ENCODE measurements at regions not wholly inside any gene's neighbourhood (a gene's known extent, or its start where the extent isn't known, plus 50 kb on each side); places are given as distances from the start of the nearest gene placed in this dataset.

- peak; percentile 75 for TF ChIP-seq CTCF (IDR thresholded peaks at IDR 0.05)
- no peak for TF ChIP-seq USF2 (IDR thresholded peaks at IDR 0.05; ENCODE audit: borderline replicate concordance, low read depth, low read length)
- TF ChIP-seq JUND (IDR thresholded peaks at IDR 0.05), result no peak
- no peak for TF ChIP-seq MAX (IDR thresholded peaks at IDR 0.05; ENCODE audit: low read depth)
- no peak for TF ChIP-seq YY1 (IDR thresholded peaks at IDR 0.05; ENCODE audit: low read depth)
- no peak for TF ChIP-seq NRF1 (IDR thresholded peaks at IDR 0.05; ENCODE audit: low read depth, low read length)
- no peak for TF ChIP-seq MEF2A (IDR thresholded peaks at IDR 0.05; ENCODE audit: borderline replicate concordance, low read depth)
Measured at GRCh38 chr10:113454341-113455061, 98.4 kb upstream of the HABP2 start (continued).

- Histone ChIP-seq H3K4me3 (ENCODE audit: low read depth in 2 of 2, low read length in 1 of 2) (no peak overlapping the region), H3K9ac (no peak overlapping the region), H3K9me2 (no peaks in the 10 kb centered on the region), H3K27me3 (ENCODE audit: insufficient read depth) (no peaks in the 10 kb centered on the region), H3F3A (replicated peaks; ENCODE audit: insufficient read depth) (no peaks in the 10 kb centered on the region), H3K79me2 (ENCODE audit: insufficient read depth) (no peaks in the 10 kb centered on the region), H3K4me1 (ENCODE audit: control insufficient read depth in 1 of 2, insufficient read depth in 2 of 2, low read depth in 1 of 2, low read length in 1 of 2) (peaks cover 0 to 6% of the 10 kb centered on the region in 2 experiments; a peak in 1 of 4 replicates), H3K9me3 (no peaks in the 10 kb centered on the region), H3K4me2 (no peak overlapping the region), H2AFZ (ENCODE audit: low read depth) (no peak overlapping the region), H4K20me1 (ENCODE audit: insufficient read depth) (no peaks in the 10 kb centered on the region), H3K36me3 (replicated peaks in 1 of 2; ENCODE audit: control insufficient read depth in 1 of 2, insufficient read depth in 2 of 2, low read length in 1 of 2) (no peaks in the 10 kb centered on the region), H3K27ac (ENCODE audit: low read depth in 2 of 2, low read length in 1 of 2) (no peak overlapping the region)
- ChIA-PET CTCF (interaction anchor here (3.2 to 4.5 kb wide), 3 partner anchors 12 to 65 kb away, joined by 14 to 26 read pairs (median 26); no protein-coding TSS in a partner anchor), POLR2A (no interaction called here)
- 63% methylated on average over 3 of the region's 3 CpGs for WGBS (ENCODE audit: low lambda C conversion rate)
- no peak for DNase-seq
- TF ChIP-seq POLR2AphosphoS5 (IDR thresholded peaks at IDR 0.05; ENCODE audit: low read depth, low read length) (no peak), ELF1 (IDR thresholded peaks at IDR 0.05) (no peak), IRF3 (IDR thresholded peaks at IDR 0.05; ENCODE audit: low read depth, low read length) (no peak), RCOR1 (IDR thresholded peaks at IDR 0.05; ENCODE audit: low read length) (no peak)
Measured at GRCh38 chr10:113455947-113456346, 96.9 kb upstream of the HABP2 start.

GRCh38 chr10:113456741-113457140 is 96.1 kb upstream of the HABP2 start:
- Histone ChIP-seq H3K4me2 (no peak overlapping the region), H3K4me1 (ENCODE audit: control insufficient read depth in 1 of 2, insufficient read depth in 2 of 2, low read depth in 1 of 2, low read length in 1 of 2) (peaks cover 0 to 6% of the 10 kb centered on the region in 2 experiments; a peak in 1 of 4 replicates), H3F3A (replicated peaks; ENCODE audit: insufficient read depth) (no peaks in the 10 kb centered on the region), H3K36me3 (replicated peaks in 1 of 2; ENCODE audit: control insufficient read depth in 1 of 2, insufficient read depth in 2 of 2, low read length in 1 of 2) (no peaks in the 10 kb centered on the region), H3K9me3 (no peaks in the 10 kb centered on the region), H3K4me3 (ENCODE audit: low read depth in 2 of 2, low read length in 1 of 2) (no peak overlapping the region), H2AFZ (ENCODE audit: low read depth) (no peak overlapping the region), H3K27ac (ENCODE audit: low read depth in 2 of 2, low read length in 1 of 2) (no peak overlapping the region), H3K9ac (no peak overlapping the region), H3K27me3 (ENCODE audit: insufficient read depth) (no peaks in the 10 kb centered on the region), H3K9me2 (no peaks in the 10 kb centered on the region), H4K20me1 (ENCODE audit: insufficient read depth) (no peaks in the 10 kb centered on the region), H3K79me2 (ENCODE audit: insufficient read depth) (no peaks in the 10 kb centered on the region)
- 68% methylated on average over 6 of the region's 6 CpGs for WGBS (ENCODE audit: low lambda C conversion rate)
- CTCF ChIA-PET, result no interaction called here
- no peak for TF ChIP-seq NRF1 (IDR thresholded peaks at IDR 0.05; ENCODE audit: low read depth, low read length)
- TF ChIP-seq RXRA (IDR thresholded peaks at IDR 0.05; ENCODE audit: borderline replicate concordance, low read depth), result no peak
- TF ChIP-seq MAX (IDR thresholded peaks at IDR 0.05; ENCODE audit: low read depth), result no peak
- TF ChIP-seq TCF12 (IDR thresholded peaks at IDR 0.05), result no peak
- no peak for DNase-seq
- POLR2A ChIA-PET, result no interaction called here
